HepG2 (cell line): ENCODE measurements at regions not wholly inside any gene's neighbourhood (a gene's known extent, or its start where the extent isn't known, plus 50 kb on each side); places are given as distances from the start of the nearest gene placed in this dataset.

Experiments used
- ATAC-seq: fragments of 200-7000 bp; cut with Tn5 transposase; 3 replicates; pipeline ENCODE4 v1.9.1; 2020; ENCODE audit warnings: mild to moderate bottlenecking, moderate library complexity
- BruUV-seq: library from RNA; stranded (reverse); fragments of 400-500 nt; replicated peaks from 2 replicates; lab custom pipeline; 2021; lab: Mats Ljungman, UMichigan
- CTCF ChIA-PET: fragments of 300-600 bp; formaldehyde crosslinking; extraction: SDS; loops from one replicate; lab custom pipeline; 2021; ENCODE audit warnings: low total read pairs, inconsistent platforms, low intra/inter-chr PET ratio; lab: Yijun Ruan, JAX
- POLR2A ChIA-PET: fragments of 350-600 bp; sonication (Branson Sonifier 250); formaldehyde crosslinking; loops from one replicate; lab custom pipeline; 2020; ENCODE audit warnings: antibody characterized with exemption, inconsistent platforms; lab: Yijun Ruan, JAX
- DNase-seq: peaks from one replicate; pipeline ENCODE4 v3.0.0-alpha.2; 2015; ENCODE audit warnings: low spot score
- FAIRE-seq: peaks from 3 replicates; lab custom pipeline; 2011; peaks lifted over from hg19 to GRCh38; lab: Jason Lieb, UNC
- H2AFZ ChIP-seq: one replicate; pipeline ENCODE4 v1.6.1; 2011; ENCODE audit warnings: low read length, inconsistent platforms
- H3K27ac ChIP-seq: fragments of 300-600 bp; 3 replicates; pipeline ENCODE4 v1.8.0; 2011; ENCODE audit warnings: mixed run types, mild to moderate bottlenecking, mixed read lengths, low read length, inconsistent platforms; ENCODE audit not compliant: insufficient read depth; ENCODE audit errors: extremely low read length
- H3K27me3 ChIP-seq, 2 experiments: fragments of 200-600 bp in 1 of 2; 2 replicates in 1 of 2; 3 replicates in 1 of 2; pipeline versions ENCODE4 v1.6.0 to v1.8.0; 2011; ENCODE audit warnings: low read length in 2 of 2, mild to moderate bottlenecking in 2 of 2, moderate library complexity in 2 of 2, inconsistent platforms in 1 of 2; ENCODE audit not compliant: insufficient read depth in 2 of 2, control insufficient read depth in 1 of 2
- H3K36me3 ChIP-seq, 2 experiments: fragments of 200-600 bp in 1 of 2; replicated peaks in 1 of 2; 2 replicates in 1 of 2; 3 replicates in 1 of 2; pipeline versions ENCODE4 v1.5.1 to v1.8.0; 2011; ENCODE audit warnings: low read length in 2 of 2, inconsistent platforms in 1 of 2; ENCODE audit not compliant: insufficient read depth in 2 of 2, control insufficient read depth in 1 of 2
- H3K4me1 ChIP-seq: 2 replicates; pipeline ENCODE4 v1.5.1; 2012; ENCODE audit warnings: low read length, inconsistent platforms; ENCODE audit not compliant: insufficient read depth
- H3K4me2 ChIP-seq: 2 replicates; pipeline ENCODE4 v1.6.0; 2011; ENCODE audit warnings: low read depth, low read length, inconsistent platforms
- H3K4me3 ChIP-seq, 3 experiments: fragments of 200-600 bp in 1 of 3; sonication (generic), shearing (Covaris generic) in 1 of 3; replicated peaks in 1 of 3; 2 replicates each; pipeline ENCODE4 v1.5.1; 2011 to 2016; ENCODE audit warnings: low read length in 3 of 3, inconsistent platforms in 2 of 3, low read depth in 2 of 3, mild to moderate bottlenecking in 2 of 3, control low read depth in 1 of 3, mixed read lengths in 1 of 3; ENCODE audit not compliant: insufficient read depth in 1 of 3
- H3K79me2 ChIP-seq: one replicate; pipeline ENCODE4 v1.6.1; 2011; ENCODE audit warnings: low read length, inconsistent platforms; ENCODE audit not compliant: insufficient read depth
- H3K9ac ChIP-seq: 2 replicates; pipeline ENCODE4 v1.6.0; 2011; ENCODE audit warnings: mild to moderate bottlenecking, low read depth, low read length, inconsistent platforms; ENCODE audit not compliant: insufficient read depth
- H3K9me3 ChIP-seq: 2 replicates; pipeline ENCODE4 v1.5.1; 2012; ENCODE audit warnings: mild to moderate bottlenecking, low read length
- H4K20me1 ChIP-seq: 2 replicates; pipeline ENCODE4 v1.6.0; 2011; ENCODE audit warnings: inconsistent platforms, mild to moderate bottlenecking, low read length, moderate library complexity; ENCODE audit not compliant: insufficient read depth
- CAMTA2 ChIP-seq: sonication (generic); formaldehyde crosslinking; IDR thresholded peaks from 2 replicates; pipeline ENCODE4 v1.4.0; 2020; ENCODE audit warnings: mild to moderate bottlenecking, missing genetic modification reagents, borderline replicate concordance
- CBX5 ChIP-seq: sonication (generic); formaldehyde crosslinking; IDR thresholded peaks from 2 replicates; pipeline ENCODE4 v1.4.0; 2020; ENCODE audit warnings: missing genetic modification reagents, borderline replicate concordance
- ZXDC ChIP-seq: sonication (generic); formaldehyde crosslinking; IDR thresholded peaks from 2 replicates; pipeline ENCODE4 v1.5.0; 2020; ENCODE audit warnings: mild to moderate bottlenecking, missing genetic modification reagents
- in situ Hi-C: cut with HindIII; loops from 2 replicates; pipeline ENCODE4 v1.10.0; 2017; ENCODE audit warnings: low pct_unique_long_range_greater_than_20kb; ENCODE audit not compliant: extremely low pct_ligation_motif_present
- intact Hi-C: fragments of 100-400 bp; cut with micrococcal nuclease; formaldehyde crosslinking; loops from one replicate; pipeline ENCODE4 v1.10.0; 2022; ENCODE audit not compliant: unreplicated experiment

GRCh38 chr1:67571406-67571805 is 113.6 kb upstream of the GADD45A start:
- no peak for ATAC-seq
- POLR2A ChIA-PET = interaction anchor here (5.3 kb wide), 1 partner anchor 113 kb away, joined by 30 read pairs; the partner anchor contains the start of gene GADD45A

More at GRCh38 chr1:67571406-67571805, 113.6 kb upstream of the GADD45A start:
- H3K4me1 ChIP-seq = peaks cover 67% of the 10 kb centered on the region
- no peaks in the 10 kb centered on the region for H3K79me2 ChIP-seq
- no peak overlapping the region for H3K27ac ChIP-seq
- CTCF ChIA-PET = no interaction called here
- no peak overlapping the region for H2AFZ ChIP-seq
- in situ Hi-C loops = no loop called here
- H3K9me3 ChIP-seq = no peaks in the 10 kb centered on the region
- H4K20me1 ChIP-seq = no peaks in the 10 kb centered on the region
- intact Hi-C loops = no loop called here
- H3K36me3 ChIP-seq = no peaks in the 10 kb centered on the region
- BruUV-seq = no TSS peak
- no peaks in the 10 kb centered on the region; a peak in 2 of 5 replicates for H3K27me3 ChIP-seq
- H3K4me3 ChIP-seq = no peak overlapping the region
- no peak for DNase-seq
- no peak for FAIRE-seq
- H3K9ac ChIP-seq = no peak overlapping the region
- no peak overlapping the region for H3K4me2 ChIP-seq
- TF ChIP-seq CBX5 = no peak
- no peak for TF ChIP-seq CAMTA2 (CRISPR knock-in tag)
- TF ChIP-seq ZXDC (CRISPR knock-in tag) = no peak
